Urinary bladder (tissue), 3 donors: ENCODE measurements at regions not wholly inside any gene's neighbourhood (a gene's known extent, or its start where the extent isn't known, plus 50 kb on each side); places are given as distances from the start of the nearest gene placed in this dataset.

Experiments
- DNase-seq: peaks from one replicate; pipeline ENCODE4 v3.0.0-alpha.2; 2015; ENCODE audit errors: extremely low spot score
- H3K27ac ChIP-seq: one replicate; pipeline ENCODE4 v1.5.1; 2013; ENCODE audit warnings: low read depth, mild to moderate bottlenecking, moderate library complexity
- H3K36me3 ChIP-seq: one replicate; pipeline ENCODE4 v1.6.1; 2013; ENCODE audit warnings: mild to moderate bottlenecking, moderate library complexity; ENCODE audit not compliant: insufficient read depth
- H3K4me1 ChIP-seq: one replicate; pipeline ENCODE4 v1.6.1; 2013; ENCODE audit warnings: mild to moderate bottlenecking, moderate library complexity; ENCODE audit not compliant: insufficient read depth
- H3K4me3 ChIP-seq: one replicate; pipeline ENCODE4 v1.5.1; 2013; ENCODE audit warnings: low read depth, low read length
- WGBS: extraction: QIAGEN DNeasy Blood & Tissue Kit; methylation state at CpG from one replicate; pipeline ENCODE4 v1.1.7; 2013; 5-methylcytosine and 5-hydroxymethylcytosine counted together
- donor health status: healthy with polysubstance abuse.
- donor health status: healthy.

DNA sequence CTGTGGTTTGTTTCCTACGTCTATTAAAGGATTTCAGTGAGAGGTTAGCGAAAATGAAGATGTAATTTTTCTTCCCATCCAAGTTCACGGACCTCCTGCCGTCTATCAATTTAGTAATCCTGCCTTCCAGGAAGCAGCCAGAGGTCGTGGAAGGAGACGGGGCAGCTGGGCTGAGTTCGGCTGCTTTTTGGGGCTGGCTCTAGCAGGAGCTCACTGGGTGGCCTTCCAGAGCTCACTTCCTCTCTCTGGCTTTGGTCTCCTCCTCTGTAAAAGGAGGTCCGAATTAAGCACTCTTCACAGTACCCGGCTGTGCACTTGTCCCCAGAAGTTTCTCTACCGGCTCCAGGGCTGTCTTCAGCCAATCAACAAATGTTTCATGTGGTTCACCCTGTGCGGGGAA is 295.4 kb downstream of the BCOR start:
- 52% methylated on average over 11 of the region's 11 CpGs for WGBS
- DNase-seq: no peak
- Histone ChIP-seq H3K4me3 (no peak overlapping the region), H3K36me3 (no peaks in the 10 kb centered on the region), H3K4me1 (no peaks in the 10 kb centered on the region), H3K27ac (no peak overlapping the region)

DNA sequence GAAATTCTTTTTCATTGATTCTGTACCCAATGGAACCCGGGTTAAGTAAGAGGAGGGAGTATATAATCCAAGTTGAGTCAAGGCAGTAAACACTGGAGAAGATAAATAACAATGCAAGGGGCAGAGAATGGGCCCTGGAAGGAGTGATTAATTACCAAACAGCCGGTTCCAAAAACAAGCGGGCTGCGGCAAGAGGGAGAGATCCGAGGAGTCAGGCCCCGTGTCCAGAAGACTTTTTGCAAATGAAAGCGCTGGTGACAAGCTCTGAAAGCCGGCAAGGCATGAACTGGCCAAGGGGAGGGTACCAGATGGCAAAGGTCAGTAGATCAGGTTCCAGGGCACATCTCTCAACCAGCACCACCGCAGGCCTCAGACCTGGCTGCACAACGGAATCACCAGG is 294.9 kb downstream of the BCOR start:
- DNase-seq: no peak
- Histone ChIP-seq H3K4me1 (no peaks in the 10 kb centered on the region), H3K27ac (no peak overlapping the region), H3K36me3 (no peaks in the 10 kb centered on the region), H3K4me3 (no peak overlapping the region)
- 73% methylated on average over 10 of the region's 10 CpGs for WGBS

DNA sequence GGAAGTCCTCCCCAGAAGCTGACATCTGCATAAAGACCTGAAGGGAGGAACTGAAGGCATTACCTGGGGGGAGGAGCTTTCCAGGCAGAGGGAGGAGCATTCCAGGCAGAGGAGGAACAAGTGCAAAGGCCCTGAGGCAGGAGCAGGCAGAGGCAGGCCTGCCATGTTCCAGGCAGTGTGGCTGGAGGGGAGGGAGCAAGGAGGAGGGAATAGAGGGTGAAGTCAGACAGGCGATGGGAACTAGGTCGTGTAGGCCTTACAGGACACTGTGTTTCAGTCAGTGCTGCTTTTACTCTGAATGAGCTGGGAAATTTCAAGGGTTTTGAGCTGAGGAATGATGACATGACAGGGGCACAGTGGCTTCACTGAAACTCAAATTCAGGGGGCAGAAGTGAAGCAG is 292.7 kb downstream of the BCOR start:
- WGBS: 95% methylated on average over 2 of the region's 2 CpGs
- Histone ChIP-seq H3K4me1 (no peaks in the 10 kb centered on the region), H3K27ac (no peak overlapping the region), H3K36me3 (no peaks in the 10 kb centered on the region), H3K4me3 (no peak overlapping the region)
- no peak for DNase-seq

DNA sequence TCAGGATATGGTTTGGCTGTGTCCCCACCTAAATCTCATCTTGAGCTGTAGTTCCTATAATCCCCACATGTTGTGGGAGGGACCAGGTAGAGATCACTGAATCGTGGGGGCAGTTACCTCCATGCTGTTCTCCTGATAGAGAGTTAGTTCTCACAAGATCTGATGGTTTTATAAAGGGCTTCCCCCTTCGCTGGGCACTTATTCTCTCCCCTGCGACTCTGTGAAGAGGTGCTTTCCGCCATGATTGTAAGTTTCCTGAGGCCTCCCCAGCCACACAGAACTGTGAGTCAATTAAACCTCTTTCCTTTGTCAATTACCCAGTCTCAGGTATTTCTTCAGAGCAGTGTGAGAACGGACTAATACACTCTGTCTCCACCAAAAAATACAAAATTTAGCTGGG is 291.9 kb downstream of the BCOR start:
- H3K27ac ChIP-seq: no peak overlapping the region
- 96% methylated on average over 5 of the region's 5 CpGs for WGBS
- no peak for DNase-seq
- no peaks in the 10 kb centered on the region for H3K4me1 ChIP-seq
- H3K4me3 ChIP-seq: no peak overlapping the region
- H3K36me3 ChIP-seq: no peaks in the 10 kb centered on the region

DNA sequence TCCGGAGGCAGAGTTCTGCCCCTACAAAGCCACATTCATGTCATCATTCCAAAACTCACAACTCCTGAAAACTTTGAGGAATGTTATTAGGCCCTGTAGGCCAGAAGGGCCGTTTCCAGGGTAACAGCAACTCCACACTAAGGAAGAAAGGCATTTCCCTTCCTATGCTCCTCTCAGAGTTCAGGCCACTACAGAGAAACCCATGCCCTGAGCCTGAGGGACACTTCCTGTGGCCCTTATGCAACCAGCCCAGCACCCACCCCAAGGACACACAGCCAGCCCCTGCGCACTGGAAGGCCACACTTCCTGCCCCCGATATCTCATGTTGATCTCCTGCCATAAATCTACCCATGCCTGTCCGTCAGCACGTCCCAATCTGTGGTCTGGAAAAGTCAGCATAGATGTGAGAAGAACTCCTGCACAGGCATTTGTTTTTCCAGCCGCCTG is 289.3 kb downstream of the BCOR start:
- WGBS: 28% methylated on average over 7 of the region's 7 CpGs
- Histone ChIP-seq H3K36me3 (no peaks in the 10 kb centered on the region), H3K4me3 (no peak overlapping the region), H3K4me1 (no peaks in the 10 kb centered on the region), H3K27ac (no peak overlapping the region)
- no peak for DNase-seq

DNA sequence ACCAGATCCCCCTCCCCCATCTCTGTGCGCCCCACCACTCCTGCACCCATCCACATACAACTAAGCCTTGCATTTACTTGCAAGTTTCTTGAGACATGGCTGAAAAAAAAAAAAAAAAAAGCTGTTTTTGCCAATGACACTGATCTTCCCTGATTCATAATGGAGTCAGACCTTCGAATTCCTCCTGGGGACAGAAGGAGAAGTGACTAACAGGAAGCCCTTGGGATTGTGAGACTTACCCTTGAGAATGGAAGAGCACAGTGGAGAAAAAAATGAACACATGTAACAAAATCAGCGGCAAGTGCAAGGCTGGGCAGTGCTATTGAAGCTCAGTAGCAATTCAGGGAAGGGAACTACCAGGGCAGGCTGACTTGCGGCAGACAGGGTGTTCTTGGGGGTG is 288.4 kb downstream of the BCOR start:
- no peak overlapping the region for H3K4me3 ChIP-seq
- WGBS: 87% methylated on average over 4 of the region's 4 CpGs
- H3K4me1 ChIP-seq: no peaks in the 10 kb centered on the region
- no peak overlapping the region for H3K27ac ChIP-seq
- DNase-seq: no peak
- no peaks in the 10 kb centered on the region for H3K36me3 ChIP-seq

DNA sequence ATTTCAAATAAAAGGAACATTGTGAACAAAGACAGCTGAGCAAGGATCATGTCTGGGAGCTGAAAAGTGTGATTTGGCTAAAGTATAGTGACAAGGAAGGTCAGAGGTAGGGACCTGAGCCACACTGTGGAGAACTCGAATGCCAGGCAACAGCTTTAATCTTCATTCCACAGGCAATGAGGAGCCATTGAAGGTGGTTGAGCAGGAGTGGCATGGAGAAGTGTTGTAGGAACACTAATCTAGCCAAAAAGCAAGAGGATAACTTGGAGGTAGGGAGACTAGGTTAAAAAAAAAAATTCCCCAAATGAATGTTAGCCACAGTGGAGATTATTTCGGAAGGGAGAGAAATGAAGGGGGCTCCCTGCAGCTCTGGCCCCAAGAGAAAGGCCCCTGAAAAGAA is 286.9 kb downstream of the BCOR start:
- no peak for DNase-seq
- H3K4me3 ChIP-seq: no peak overlapping the region
- no peaks in the 10 kb centered on the region for H3K4me1 ChIP-seq
- H3K27ac ChIP-seq: no peak overlapping the region
- H3K36me3 ChIP-seq: no peaks in the 10 kb centered on the region
- WGBS: 94% methylated on average over 2 of the region's 2 CpGs

DNA sequence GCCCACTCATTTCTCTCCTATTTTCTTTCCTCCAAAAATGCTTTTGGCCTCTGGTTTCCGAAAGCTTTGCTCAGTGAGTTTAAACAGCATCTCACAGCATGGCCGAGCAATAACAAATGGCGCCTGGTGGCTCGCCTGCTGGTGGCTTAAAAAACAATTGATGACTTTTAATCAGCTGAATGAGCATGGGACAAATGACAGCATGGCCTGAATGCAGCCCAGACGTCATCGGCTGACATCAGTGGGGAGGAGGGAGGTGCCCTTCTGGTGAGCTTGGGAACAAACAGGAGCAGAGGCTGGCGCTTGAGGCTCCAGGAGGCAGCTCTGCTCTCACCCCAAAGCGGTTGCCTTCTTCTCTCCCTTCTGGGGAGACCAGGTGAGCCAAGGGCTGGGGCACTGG is 286.4 kb downstream of the BCOR start:
- Histone ChIP-seq H3K36me3 (no peaks in the 10 kb centered on the region), H3K4me3 (no peak overlapping the region), H3K27ac (no peak overlapping the region), H3K4me1 (no peaks in the 10 kb centered on the region)
- WGBS: 93% methylated on average over 8 of the region's 8 CpGs
- no peak for DNase-seq

DNA sequence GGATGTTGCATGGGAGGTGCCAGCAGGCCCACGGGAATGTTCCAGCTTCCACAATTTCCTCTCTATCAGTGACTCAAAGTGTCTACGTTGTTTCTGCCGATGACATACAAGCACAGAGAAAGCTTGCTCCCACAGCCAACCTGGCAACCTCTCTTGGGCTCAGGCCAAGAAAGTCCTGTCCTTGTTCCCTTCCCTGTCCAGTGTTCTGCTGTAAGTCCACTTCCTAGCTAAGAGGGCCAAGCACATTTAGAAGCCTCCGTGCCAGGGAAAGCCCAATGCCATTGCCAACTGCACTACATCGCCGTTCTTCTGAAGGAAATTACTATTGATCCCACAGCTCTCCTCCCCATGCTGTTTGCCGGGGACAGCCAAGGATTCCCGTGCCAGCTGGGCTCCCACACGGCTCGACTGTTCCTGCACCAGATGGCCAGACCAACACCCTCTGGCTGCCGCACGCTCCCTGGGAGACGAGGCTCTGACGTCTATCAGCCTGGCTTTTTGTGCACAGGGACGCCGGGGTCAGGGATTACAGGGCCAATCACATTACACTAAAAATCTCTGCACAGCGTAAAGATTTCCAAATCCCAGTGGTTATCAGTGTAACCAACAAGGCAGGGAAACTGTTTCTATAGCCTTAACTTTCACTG is 284.0 kb downstream of the BCOR start:
- H3K36me3 ChIP-seq: no peaks in the 10 kb centered on the region
- WGBS: 34% methylated on average over 17 of the region's 17 CpGs
- H3K27ac ChIP-seq: peak overlapping the region; percentile 56
- no peak overlapping the region for H3K4me3 ChIP-seq
- no peaks in the 10 kb centered on the region for H3K4me1 ChIP-seq
- DNase-seq: no peak

DNA sequence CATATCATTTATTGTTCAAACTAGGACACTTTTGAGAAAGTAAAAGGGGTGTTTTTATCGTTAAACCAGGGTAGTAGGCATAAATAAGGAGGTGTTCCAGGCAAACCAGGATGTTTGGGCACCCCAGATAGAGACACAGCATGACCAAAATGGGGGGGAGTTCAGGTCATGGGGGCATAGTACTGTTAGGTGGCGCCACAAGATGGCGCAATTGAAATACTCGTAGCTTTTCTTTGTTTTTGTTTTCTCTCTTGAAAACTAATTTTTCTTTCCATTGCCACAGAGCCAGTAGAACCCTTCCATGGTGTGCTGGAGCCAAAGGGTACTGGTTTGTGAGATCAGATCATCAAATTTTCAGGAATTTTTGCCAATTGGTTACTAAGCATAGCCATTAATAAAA is 283.4 kb downstream of the BCOR start:
- 50% methylated on average over 4 of the region's 4 CpGs for WGBS
- H3K4me1 ChIP-seq: no peaks in the 10 kb centered on the region
- H3K4me3 ChIP-seq: no peak overlapping the region
- no peak for DNase-seq
- H3K36me3 ChIP-seq: no peaks in the 10 kb centered on the region
- no peak overlapping the region for H3K27ac ChIP-seq

DNA sequence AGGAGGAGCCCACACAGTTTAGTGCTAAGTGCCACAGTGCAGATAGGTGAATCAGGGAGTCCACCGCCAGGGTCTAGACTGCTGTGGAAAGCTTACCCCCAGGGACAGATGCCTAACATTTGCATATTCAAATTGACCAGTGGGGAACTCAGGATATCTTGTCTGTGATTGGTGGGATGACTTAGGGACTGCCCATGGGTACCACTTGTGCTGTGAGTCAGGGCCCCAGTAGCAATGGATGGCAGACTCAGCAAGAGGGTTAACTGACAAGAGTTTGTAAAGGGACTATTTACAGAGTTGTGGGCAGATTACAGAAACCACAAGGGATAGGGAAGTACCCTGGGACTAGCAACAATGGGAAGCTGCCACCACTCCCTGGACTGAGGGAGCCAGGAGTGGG is 282.1 kb downstream of the BCOR start:
- no peak for DNase-seq
- Histone ChIP-seq H3K4me1 (no peaks in the 10 kb centered on the region), H3K27ac (no peak overlapping the region), H3K4me3 (no peak overlapping the region), H3K36me3 (no peaks in the 10 kb centered on the region)
- WGBS: 95% methylated on average over 1 of the region's 1 CpG

DNA sequence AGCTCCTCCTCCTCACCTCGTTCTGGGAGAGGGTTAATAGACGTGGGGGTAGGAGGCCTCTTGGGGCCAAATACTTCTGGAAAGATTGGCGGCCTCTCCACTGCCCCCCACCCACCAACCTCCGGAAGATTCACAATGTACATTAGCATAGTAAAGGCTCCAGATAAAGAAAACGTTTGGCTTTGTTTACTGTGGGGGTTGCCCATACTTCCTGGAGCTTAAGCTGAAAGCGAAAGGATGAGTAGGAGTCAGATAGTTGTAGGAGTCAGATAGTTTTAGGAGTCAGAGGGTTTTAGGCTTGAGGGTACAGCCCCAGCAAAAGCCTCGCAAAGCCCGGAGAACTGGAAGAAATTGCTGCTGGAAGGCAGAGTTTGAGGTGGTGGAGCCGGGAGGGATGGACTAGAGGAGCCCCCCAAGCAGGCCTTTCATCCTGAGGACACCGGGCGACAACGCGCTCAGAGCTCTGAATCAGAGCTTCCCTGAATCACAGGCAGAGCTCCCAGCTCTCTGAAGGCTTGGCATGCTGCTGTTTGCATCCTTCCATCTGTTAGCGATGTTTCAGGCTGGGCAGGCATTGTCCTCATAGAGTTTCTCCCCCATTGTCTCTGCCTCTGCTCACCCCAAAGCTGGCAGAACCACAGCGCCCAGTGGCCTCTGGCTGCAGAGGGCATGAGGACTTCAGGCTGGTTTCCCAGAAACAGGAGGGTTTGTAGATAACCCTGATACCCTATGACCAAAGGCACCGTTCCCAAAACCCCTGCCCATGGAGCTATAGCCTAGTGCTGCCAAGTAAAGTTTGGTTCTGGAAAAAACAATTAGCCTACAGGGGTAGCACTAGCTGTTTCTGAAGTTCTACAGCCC is 280.7 kb downstream of the BCOR start:
- no peak for DNase-seq
- Histone ChIP-seq H3K27ac (no peak overlapping the region), H3K36me3 (no peaks in the 10 kb centered on the region), H3K4me3 (no peak overlapping the region), H3K4me1 (no peaks in the 10 kb centered on the region)
- WGBS: 53% methylated on average over 16 of the region's 16 CpGs

DNA sequence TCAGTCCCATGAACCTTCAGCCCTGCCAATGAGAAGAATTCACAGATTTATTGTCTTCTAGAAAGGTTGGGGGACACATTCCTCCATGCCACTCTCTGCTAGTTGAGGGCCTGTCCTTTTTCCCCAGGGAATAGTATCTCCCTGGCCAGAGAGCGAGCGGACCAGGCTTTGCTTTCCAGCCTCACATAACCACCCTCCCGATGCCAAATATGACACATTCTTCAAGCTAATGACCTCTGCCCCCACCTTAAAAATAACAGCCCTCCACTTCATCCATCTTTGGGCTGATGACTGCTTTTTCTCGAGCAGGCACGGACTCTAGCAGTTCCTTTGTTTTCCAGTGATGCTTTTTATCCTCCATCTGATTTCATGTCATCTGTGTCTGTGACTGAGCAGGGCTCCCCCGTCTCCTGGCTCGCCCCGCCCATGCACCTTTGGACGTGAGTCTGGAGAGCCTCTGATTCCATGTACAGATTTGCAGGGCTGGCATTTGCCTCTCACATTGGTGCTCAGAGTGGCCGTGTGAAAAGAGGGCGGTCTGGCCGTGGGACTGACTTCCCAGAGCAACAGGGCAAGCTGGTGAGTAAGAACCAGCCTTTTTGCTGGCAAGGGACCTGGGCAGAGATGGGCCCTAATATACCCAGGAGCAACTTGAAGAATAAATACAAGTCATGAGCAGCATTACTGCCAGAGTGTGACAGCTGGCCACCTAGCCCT is 279.8 kb downstream of the BCOR start:
- H3K36me3 ChIP-seq: no peaks in the 10 kb centered on the region
- H3K4me3 ChIP-seq: no peak overlapping the region
- H3K4me1 ChIP-seq: no peaks in the 10 kb centered on the region
- no peak for DNase-seq
- H3K27ac ChIP-seq: no peak overlapping the region
- WGBS: 86% methylated on average over 12 of the region's 12 CpGs

DNA sequence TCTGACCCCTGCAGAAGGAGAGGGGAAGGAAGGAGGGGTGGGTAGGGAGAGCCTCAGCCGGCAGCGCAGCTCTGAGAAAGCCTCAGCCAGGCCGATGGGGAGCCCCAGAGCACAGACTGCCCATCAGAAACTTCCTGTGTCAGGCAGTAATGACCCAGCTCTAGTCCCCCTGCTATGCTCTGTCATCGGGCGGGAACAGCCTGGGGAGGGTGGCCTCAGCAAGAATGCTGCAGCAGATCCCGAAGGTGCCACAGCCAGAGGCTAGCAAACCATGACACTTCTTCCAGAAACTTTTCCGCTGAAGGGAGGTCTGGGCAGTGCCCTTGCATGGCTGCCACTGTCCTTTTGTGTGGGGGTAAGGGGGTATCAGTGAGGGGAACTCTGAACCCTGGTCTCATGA is 279.0 kb downstream of the BCOR start:
- H3K27ac ChIP-seq: no peak overlapping the region
- DNase-seq: no peak
- 89% methylated on average over 7 of the region's 7 CpGs for WGBS

More for the DNA sequence above, 279.0 kb downstream of the BCOR start:
- H3K4me3 ChIP-seq: no peak overlapping the region
- no peaks in the 10 kb centered on the region for H3K4me1 ChIP-seq
- H3K36me3 ChIP-seq: no peaks in the 10 kb centered on the region
